A549 (cell line): ENCODE measurements at regions not wholly inside any gene's neighbourhood (a gene's known extent, or its start where the extent isn't known, plus 50 kb on each side); places are given as distances from the start of the nearest gene placed in this dataset.
"Not testable (repeated sequence)": the region's sequence is repeated elsewhere in the genome, so short reads cannot be mapped to it uniquely, and the experiment has no call there.

Experiments used
- ATAC-seq, 2 experiments: fragments of 200-7000 bp in 1 of 2; fragments of >200 bp in 1 of 2; cut with Nextera tagmentation in 1 of 2; cut with Tn5 transposase in 1 of 2; 3 replicates each; pipeline versions ENCODE4 v1.8.0 to v1.9.1; 2018 to 2020; ENCODE audit warnings: mild to moderate bottlenecking in 1 of 2, moderate library complexity in 1 of 2
- CTCF ChIA-PET: fragments of 300-600 bp; sonication (Branson Sonifier 250); formaldehyde crosslinking; extraction: SDS; loops from one replicate; lab custom pipeline; 2021; ENCODE audit warnings: antibody characterized with exemption, inconsistent platforms; lab: Yijun Ruan, JAX
- POLR2A ChIA-PET: fragments of 350-600 bp; formaldehyde crosslinking; extraction: SDS; loops from one replicate; lab custom pipeline; 2021; ENCODE audit warnings: antibody characterized with exemption, inconsistent platforms; lab: Yijun Ruan, JAX
- DNase-seq, 2 experiments: peaks; one replicate each; pipeline versions ENCODE4 v3.0.0 to v3.0.0-alpha.2; 2011 to 2016; ENCODE audit warnings: low read depth in 1 of 2, low spot score in 1 of 2
- FAIRE-seq: peaks from 2 replicates; lab custom pipeline; 2011; peaks lifted over from hg19 to GRCh38; lab: Jason Lieb, UNC
- H3K27ac ChIP-seq, 2 experiments: fragments of >200 bp; sonication (Bioruptor Twin); formaldehyde crosslinking; 3 replicates each; pipeline ENCODE4 v1.5.1; 2016 to 2017
- H3K4me1 ChIP-seq: fragments of >200 bp; sonication (Bioruptor Twin); formaldehyde crosslinking; 3 replicates; pipeline ENCODE4 v1.6.1; 2016
- H3K4me2 ChIP-seq: fragments of >200 bp; sonication (Bioruptor Twin); formaldehyde crosslinking; 3 replicates; pipeline ENCODE4 v1.6.1; 2016
- H3K4me3 ChIP-seq: fragments of >200 bp; sonication (Bioruptor Twin); formaldehyde crosslinking; 3 replicates; pipeline ENCODE4 v1.5.1; 2016
- H3K9me3 ChIP-seq: fragments of >200 bp; sonication (Bioruptor Twin); formaldehyde crosslinking; 3 replicates; pipeline ENCODE4 v1.6.1; 2016
- EP300 ChIP-seq, 2 experiments: fragments of >200 bp; sonication (Bioruptor Twin); formaldehyde crosslinking; IDR thresholded peaks; 2 replicates in 1 of 2; 3 replicates in 1 of 2; pipeline ENCODE4 v1.6.1; 2016 to 2017
- ESRRA ChIP-seq: fragments of 150-350 bp; IDR thresholded peaks from 2 replicates; pipeline ENCODE4 v1.6.1; 2014; ENCODE audit warnings: mild to moderate bottlenecking, low read length, borderline replicate concordance
- GATA3 ChIP-seq: IDR thresholded peaks from 2 replicates; pipeline ENCODE4 v1.6.1; 2012; ENCODE audit warnings: borderline replicate concordance
- KDM1A ChIP-seq: fragments of 200-600 bp; sonication (generic); IDR thresholded peaks from 2 replicates; pipeline ENCODE4 v1.6.1; 2016; ENCODE audit warnings: low read depth, mild to moderate bottlenecking
- MAFK ChIP-seq: fragments of 450-650 bp; IDR thresholded peaks from 2 replicates; pipeline ENCODE4 v1.6.1; 2014; ENCODE audit not compliant: partially characterized antibody
- MAX ChIP-seq: IDR thresholded peaks from 2 replicates; pipeline ENCODE4 v1.6.1; 2012
- POLR2AphosphoS2 ChIP-seq: conservative IDR thresholded peaks from 2 replicates; pipeline ENCODE4 v1.6.1; 2012; ENCODE audit warnings: low read length, improper control_type of control experiment, inconsistent platforms
- REST ChIP-seq: fragments of 200-600 bp; sonication (generic); IDR thresholded peaks from 2 replicates; pipeline ENCODE4 v1.6.1; 2016; ENCODE audit warnings: antibody characterized with exemption, mild to moderate bottlenecking, moderate library complexity
- RNF2 ChIP-seq: fragments of 200-600 bp; sonication (generic); IDR thresholded peaks from 2 replicates; pipeline ENCODE4 v1.6.1; 2016; ENCODE audit warnings: low read depth, mild to moderate bottlenecking, antibody characterized with exemption, moderate library complexity, borderline replicate concordance
- TP53 ChIP-seq: fragments of 250-450 bp; sonication (Bioruptor Pico); IDR thresholded peaks from 2 replicates; pipeline ENCODE4 v1.5.0; 2021; ENCODE audit warnings: mild to moderate bottlenecking, moderate library complexity
- ZC3H11A ChIP-seq: fragments of 450-650 bp; IDR thresholded peaks from 2 replicates; pipeline ENCODE4 v1.6.1; 2014; ENCODE audit warnings: antibody characterized with exemption, mild to moderate bottlenecking
- WGBS: methylation state at CpG from one replicate; pipeline ENCODE4 v1.1.6; 2017; ENCODE audit errors: missing lambda C conversion rate; 5-methylcytosine and 5-hydroxymethylcytosine counted together

GRCh38 chr1:172835834-172836233, 176.9 kb downstream of the FASLG start:
- no peak for DNase-seq
- Histone ChIP-seq H3K4me2 (no peak overlapping the region), H3K4me3 (no peak overlapping the region), H3K9me3 (no peaks in the 10 kb centered on the region), H3K4me1 (peaks cover 6% of the 10 kb centered on the region; the same call in 2 of the 3 replicates), H3K27ac (no peak overlapping the region; a peak in 1 of 6 replicates)
- ChIA-PET CTCF (interaction anchor here (1.0 to 3.0 kb wide), 4 partner anchors 9 to 368 kb away, joined by 3 to 12 read pairs (median 6); no protein-coding TSS in a partner anchor), POLR2A (no interaction called here)
- FAIRE-seq = no peak
- no peak for ATAC-seq
- 84% methylated on average over 2 of the region's 2 CpGs for WGBS
- no peak for TF ChIP-seq KDM1A

GRCh38 chr1:172837816-172838679, 179.1 kb downstream of the FASLG start:
- ChIA-PET POLR2A (no interaction called here), CTCF (interaction anchor here (1.0 to 3.0 kb wide), 3 partner anchors 12 to 364 kb away, joined by 4 to 12 read pairs (median 4); no protein-coding TSS in a partner anchor)
- Histone ChIP-seq H3K27ac (no peak overlapping the region), H3K4me3 (no peak overlapping the region), H3K4me1 (peaks cover 6% of the 10 kb centered on the region; the same call in 2 of the 3 replicates), H3K4me2 (no peak overlapping the region), H3K9me3 (no peaks in the 10 kb centered on the region)
- no peak for ATAC-seq
- WGBS = 74% methylated on average over 6 of the region's 6 CpGs
- no peak for DNase-seq
- TF ChIP-seq MAFK (no peak), KDM1A (no peak), TP53 (CRISPR knock-in tag) (no peak)
- FAIRE-seq = no peak

GRCh38 chr1:172838680-172839313, 179.9 kb downstream of the FASLG start:
- H3K4me2 ChIP-seq = no peak overlapping the region
- no peak for TF ChIP-seq EP300 (IDR thresholded peaks at IDR 0.05)
- no peak for TF ChIP-seq GATA3
- no peak for TF ChIP-seq ESRRA
- no peak for TF ChIP-seq MAX
- TF ChIP-seq REST = no peak
- no peak for TF ChIP-seq KDM1A
- TF ChIP-seq POLR2AphosphoS2 = no peak
- TF ChIP-seq RNF2 = no peak
- 83% methylated on average over 4 of the region's 4 CpGs for WGBS
- no peak for DNase-seq
- CTCF ChIA-PET = interaction anchor here (1.0 to 3.0 kb wide), 2 partner anchors 12 to 363 kb away, joined by 4 to 12 read pairs; no protein-coding TSS in a partner anchor
- no peak for ATAC-seq
- no peak overlapping the region for H3K27ac ChIP-seq
- no peaks in the 10 kb centered on the region for H3K9me3 ChIP-seq
- POLR2A ChIA-PET = no interaction called here
- H3K4me1 ChIP-seq = peaks cover 6% of the 10 kb centered on the region; the same call in 2 of the 3 replicates
- FAIRE-seq = no peak
- H3K4me3 ChIP-seq = no peak overlapping the region

GRCh38 chr1:172839639-172840038, 180.7 kb downstream of the FASLG start:
- peak; percentile 80 for TF ChIP-seq ZC3H11A

More at GRCh38 chr1:172839639-172840038, 180.7 kb downstream of the FASLG start:
- CTCF ChIA-PET = interaction anchor here (1.1 to 1.2 kb wide), 2 partner anchors 13 to 364 kb away, joined by 5 to 6 read pairs; no protein-coding TSS in a partner anchor
- H3K4me3 ChIP-seq, H3K9me3 ChIP-seq, ATAC-seq, POLR2A ChIA-PET, H3K27ac ChIP-seq, FAIRE-seq, H3K4me2 ChIP-seq, DNase-seq, H3K4me1 ChIP-seq: not testable (repeated sequence)
- 81% methylated on average over 8 of the region's 8 CpGs for WGBS
